NT2/D1 (cell line): ENCODE measurements at regions not wholly inside any gene's neighbourhood (a gene's known extent, or its start where the extent isn't known, plus 50 kb on each side); places are given as distances from the start of the nearest gene placed in this dataset.

Source experiments
- DNase-seq: peaks from one replicate; pipeline ENCODE4 v3.0.0-alpha.2; 2011; ENCODE audit warnings: low read depth, low spot score
- H3K27me3 ChIP-seq: 2 replicates; pipeline ENCODE4 v1.6.0; 2011; ENCODE audit warnings: mild to moderate bottlenecking; ENCODE audit not compliant: insufficient read length, insufficient read depth
- H3K36me3 ChIP-seq: 2 replicates; pipeline ENCODE4 v1.6.1; 2011; ENCODE audit warnings: mild to moderate bottlenecking, low read length, mixed read lengths; ENCODE audit not compliant: insufficient read depth, insufficient read length
- H3K4me1 ChIP-seq: 2 replicates; pipeline ENCODE4 v1.5.1; 2011; ENCODE audit not compliant: insufficient read depth, insufficient read length
- H3K4me3 ChIP-seq: 2 replicates; pipeline ENCODE4 v1.5.1; 2011; ENCODE audit warnings: low read depth; ENCODE audit not compliant: insufficient read length
- H3K9ac ChIP-seq: 2 replicates; pipeline ENCODE4 v1.6.0; 2011; ENCODE audit warnings: low read depth; ENCODE audit not compliant: insufficient read length
- H3K9me3 ChIP-seq: 2 replicates; pipeline ENCODE4 v1.5.1; 2011; ENCODE audit warnings: mild to moderate bottlenecking, low read length; ENCODE audit not compliant: insufficient read depth
- SUZ12 ChIP-seq: IDR thresholded peaks from 2 replicates; pipeline ENCODE4 v1.6.1; 2011; ENCODE audit not compliant: insufficient read length, insufficient read depth; ENCODE audit errors: extremely low read depth
- YY1 ChIP-seq: IDR thresholded peaks from 2 replicates; pipeline ENCODE4 v1.6.1; 2011; ENCODE audit not compliant: insufficient read length, insufficient read depth
- ZNF274 ChIP-seq: IDR thresholded peaks from 2 replicates; pipeline ENCODE4 v1.6.1; 2011; ENCODE audit warnings: mild to moderate bottlenecking, low read depth, low read length

- Histone ChIP-seq H3K4me1 (no peaks in the 10 kb centered on the region), H3K4me3 (no peak overlapping the region), H3K36me3 (no peaks in the 10 kb centered on the region), H3K27me3 (peaks cover 15% of the 10 kb centered on the region), H3K9me3 (no peaks in the 10 kb centered on the region), H3K9ac (no peak overlapping the region)
- TF ChIP-seq ZNF274 (no peak), YY1 (no peak), SUZ12 (no peak)
- no peak for DNase-seq
Observed at GRCh38 chr2:120622159-120622869, 113.4 kb upstream of the GLI2 start.

GRCh38 chr2:120622886-120623753, 112.5 kb upstream of the GLI2 start:
- no peak overlapping the region for H3K9ac ChIP-seq
- DNase-seq = no peak
- no peak overlapping the region for H3K4me3 ChIP-seq
- no peaks in the 10 kb centered on the region for H3K4me1 ChIP-seq
- peaks cover 22% of the 10 kb centered on the region for H3K27me3 ChIP-seq
- no peaks in the 10 kb centered on the region for H3K36me3 ChIP-seq
- no peaks in the 10 kb centered on the region for H3K9me3 ChIP-seq
- no peak for TF ChIP-seq ZNF274
- TF ChIP-seq SUZ12 = no peak
- TF ChIP-seq YY1 = no peak

- Histone ChIP-seq H3K36me3 (no peaks in the 10 kb centered on the region), H3K27me3 (peaks cover 32% of the 10 kb centered on the region)
- DNase-seq = no peak
Observed at GRCh38 chr2:120624061-120624737, 111.5 kb upstream of the GLI2 start.

GRCh38 chr2:120624738-120625446, 110.8 kb upstream of the GLI2 start:
- no peaks in the 10 kb centered on the region for H3K4me1 ChIP-seq
- H3K9ac ChIP-seq = no peak overlapping the region
- H3K27me3 ChIP-seq = peaks cover 33% of the 10 kb centered on the region
- no peaks in the 10 kb centered on the region for H3K36me3 ChIP-seq
- DNase-seq = no peak
- TF ChIP-seq ZNF274 (no peak), SUZ12 (no peak), YY1 (no peak)
- no peaks in the 10 kb centered on the region for H3K9me3 ChIP-seq
- no peak overlapping the region for H3K4me3 ChIP-seq

More at GRCh38 chr2:120624061-120624737, 111.5 kb upstream of the GLI2 start:
- no peak overlapping the region for H3K9ac ChIP-seq
- H3K4me1 ChIP-seq = no peaks in the 10 kb centered on the region
- TF ChIP-seq YY1 (no peak), SUZ12 (no peak), ZNF274 (no peak)
- no peak overlapping the region for H3K4me3 ChIP-seq
- no peaks in the 10 kb centered on the region for H3K9me3 ChIP-seq

GRCh38 chr2:120625865-120626560, 109.7 kb upstream of the GLI2 start:
- Histone ChIP-seq H3K9ac (no peak overlapping the region), H3K9me3 (no peaks in the 10 kb centered on the region), H3K4me1 (peaks cover 3% of the 10 kb centered on the region), H3K36me3 (no peaks in the 10 kb centered on the region), H3K27me3 (peaks cover 33% of the 10 kb centered on the region), H3K4me3 (no peak overlapping the region)
- DNase-seq = no peak
- no peak for TF ChIP-seq SUZ12
- no peak for TF ChIP-seq ZNF274
- no peak for TF ChIP-seq YY1

GRCh38 chr2:120626566-120626965, 109.1 kb upstream of the GLI2 start:
- Histone ChIP-seq H3K4me1 (peaks cover 5% of the 10 kb centered on the region), H3K4me3 (no peak overlapping the region), H3K9me3 (no peaks in the 10 kb centered on the region), H3K36me3 (no peaks in the 10 kb centered on the region), H3K27me3 (peaks cover 33% of the 10 kb centered on the region), H3K9ac (no peak overlapping the region)
- TF ChIP-seq ZNF274 = no peak
- TF ChIP-seq YY1 = no peak
- TF ChIP-seq SUZ12 = no peak
- DNase-seq = no peak
